GM12875 (cell line): ENCODE measurements at regions not wholly inside any gene's neighbourhood (a gene's known extent, or its start where the extent isn't known, plus 50 kb on each side); places are given as distances from the start of the nearest gene placed in this dataset.
"Not testable (repeated sequence)": the region's sequence is repeated elsewhere in the genome, so short reads cannot be mapped to it uniquely, and the experiment has no call there.

ENCODE experiments used
- H3K4me3 ChIP-seq: one replicate; pipeline ENCODE4 v1.5.1; 2011; ENCODE audit warnings: low read depth, low read length, control low read depth
- CTCF ChIP-seq: IDR thresholded peaks from 2 replicates; pipeline ENCODE4 v1.5.1; 2011; ENCODE audit warnings: low read depth, mild to moderate bottlenecking, control low read depth, inconsistent platforms, low read length, moderate library complexity, borderline replicate concordance; ENCODE audit not compliant: insufficient read depth

- H3K4me3 ChIP-seq: no peak overlapping the region
- no peak for TF ChIP-seq CTCF
Measured at GRCh38 chr16:86075839-86076440, 177.0 kb downstream of the IRF8 start.

- TF ChIP-seq CTCF: no peak
- H3K4me3 ChIP-seq: no peak overlapping the region
Measured at GRCh38 chr16:86076606-86077005, 177.6 kb downstream of the IRF8 start.

DNA sequence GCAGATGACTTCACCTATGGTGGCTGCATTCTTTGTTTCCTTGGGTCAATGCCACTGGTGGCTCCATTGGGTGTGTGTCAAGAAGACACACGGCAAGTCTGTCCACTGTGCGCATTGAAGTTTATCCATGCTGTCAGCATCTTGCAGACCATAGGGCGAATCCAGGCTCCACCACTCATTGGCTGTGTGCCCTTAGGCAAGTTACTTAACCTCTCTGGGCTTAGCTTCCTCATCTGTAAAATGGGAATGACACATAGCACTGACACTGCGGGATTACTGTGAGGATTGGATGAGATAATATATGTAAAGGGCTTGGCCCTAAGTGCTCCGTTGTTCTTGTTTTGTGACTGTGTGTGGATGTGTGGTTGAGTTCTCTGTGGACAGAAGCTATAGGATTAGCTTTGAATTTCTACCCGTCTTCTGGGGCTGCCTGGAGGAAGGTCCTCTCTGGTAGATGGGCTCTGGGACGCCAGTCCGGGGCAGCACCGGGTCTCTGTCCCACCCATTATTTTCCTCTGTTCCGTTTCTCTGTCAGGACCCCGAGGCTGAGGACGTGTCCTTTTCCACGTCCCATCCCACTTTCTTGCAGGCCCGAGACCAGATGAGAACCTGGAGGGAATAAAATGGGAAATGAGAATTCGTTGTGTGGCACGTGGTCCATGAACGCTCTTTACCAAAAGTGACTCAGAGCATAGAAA lies 178.4 kb downstream of the IRF8 start:
- H3K4me3 ChIP-seq: no peak overlapping the region
- TF ChIP-seq CTCF: no peak

GRCh38 chr16:86078121-86078600 lies 179.2 kb downstream of the IRF8 start:
- H3K4me3 ChIP-seq: no peak overlapping the region
- no peak for TF ChIP-seq CTCF

DNA sequence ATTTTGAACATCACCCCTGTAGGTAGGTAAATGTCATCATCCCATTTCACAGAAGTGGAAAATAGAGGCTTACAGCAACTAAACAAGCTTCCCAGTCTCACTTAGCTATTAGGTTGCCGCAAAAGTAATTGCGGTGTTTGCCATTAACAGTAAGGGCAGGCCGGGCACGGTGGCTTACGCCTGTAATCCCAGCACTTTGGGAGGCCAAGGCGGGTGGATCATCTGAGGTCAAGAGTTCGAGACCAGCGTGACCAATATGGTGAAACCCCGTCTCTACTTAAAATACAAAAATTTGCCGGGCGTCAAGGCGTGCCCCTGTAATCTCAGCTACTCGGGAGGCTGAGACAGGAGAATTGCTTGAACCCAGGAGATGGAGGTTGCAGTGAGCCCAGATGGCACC lies 179.7 kb downstream of the IRF8 start:
- not testable (repeated sequence) for H3K4me3 ChIP-seq

DNA sequence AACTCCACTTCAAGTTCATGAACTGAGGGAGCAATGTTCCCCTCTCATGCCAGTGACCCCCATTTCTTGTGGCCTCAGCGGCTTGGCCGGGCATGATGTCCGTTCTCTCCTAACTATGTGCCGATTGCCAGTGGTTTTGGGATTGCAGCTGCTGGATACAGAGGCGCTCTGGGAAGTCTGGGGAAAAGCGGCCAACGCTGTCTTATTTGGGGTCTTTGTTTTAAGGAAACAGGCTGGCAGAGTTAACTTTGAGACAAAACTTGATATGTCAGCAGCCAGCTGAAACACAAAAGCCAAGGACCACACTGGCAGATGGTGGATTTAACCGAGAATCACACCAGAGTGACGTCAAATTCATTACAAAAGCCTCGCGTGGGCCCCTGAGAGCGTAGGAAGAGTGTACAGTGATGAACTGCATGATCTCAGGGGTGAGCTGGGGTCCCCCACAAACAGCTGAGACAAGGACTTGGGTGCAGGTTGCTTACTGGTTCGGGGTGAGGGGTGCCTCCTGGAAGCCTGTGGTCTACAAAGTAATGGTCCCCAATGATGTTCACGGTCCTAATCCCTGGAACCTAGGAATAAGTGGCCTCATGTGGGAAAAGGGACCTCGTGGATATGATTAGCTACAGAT lies 180.4 kb downstream of the IRF8 start:
- no peak overlapping the region for H3K4me3 ChIP-seq
- no peak for TF ChIP-seq CTCF

DNA sequence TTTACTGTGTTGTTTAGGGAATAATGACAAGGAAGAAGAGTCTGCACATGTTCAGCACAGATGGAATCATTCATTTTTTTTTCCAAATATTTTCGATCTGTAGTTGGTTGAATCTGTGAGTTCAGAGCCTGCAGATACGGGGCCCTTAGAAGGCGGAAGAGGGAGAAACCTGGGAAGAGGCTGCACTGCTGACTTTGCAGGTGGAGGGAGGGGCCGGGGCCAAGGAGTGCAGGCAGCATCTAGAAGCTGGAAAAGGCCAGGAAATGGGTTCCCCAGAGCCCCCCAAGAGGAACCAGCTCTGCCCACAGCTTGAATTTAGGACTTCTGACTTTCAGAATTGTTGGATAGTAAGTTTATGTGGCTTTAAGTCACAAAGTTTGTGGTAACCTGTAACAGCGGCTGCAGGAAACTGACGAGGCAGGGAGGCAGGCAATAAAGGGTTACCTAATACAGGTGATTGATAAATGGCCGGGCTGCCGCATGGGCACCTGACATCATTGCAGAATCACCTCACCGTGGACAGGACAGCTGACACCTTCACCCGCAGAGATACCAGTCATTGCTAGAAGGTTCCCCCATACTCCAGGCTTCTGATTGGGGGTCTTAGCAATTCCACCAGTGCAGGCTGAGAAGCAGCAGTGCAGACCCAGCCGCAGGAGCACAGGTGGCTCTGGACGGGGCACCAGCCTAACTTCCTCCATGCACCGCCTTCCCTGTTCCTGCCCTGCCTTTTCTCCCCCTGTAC lies 181.3 kb downstream of the IRF8 start:
- TF ChIP-seq CTCF: no peak
- no peak overlapping the region for H3K4me3 ChIP-seq
